Astrocyte (in vitro differentiated cells and primary cell): ENCODE measurements at regions not wholly inside any gene's neighbourhood (a gene's known extent, or its start where the extent isn't known, plus 50 kb on each side); places are given as distances from the start of the nearest gene placed in this dataset.

ENCODE experiments used
- DNase-seq: peaks from one replicate; pipeline ENCODE4 v3.0.0-alpha.2; 2010; ENCODE audit warnings: low read depth
- FAIRE-seq: peaks from 2 replicates; lab custom pipeline; 2011; peaks lifted over from hg19 to GRCh38; lab: Jason Lieb, UNC
- H2AFZ ChIP-seq: 2 replicates; pipeline ENCODE4 v1.6.0; 2012; ENCODE audit warnings: low read depth, low read length, inconsistent platforms
- H3K27ac ChIP-seq: 2 replicates; pipeline ENCODE4 v1.5.1; 2011; ENCODE audit warnings: low read depth, low read length, inconsistent platforms
- H3K27me3 ChIP-seq: 2 replicates; pipeline ENCODE4 v1.6.0; 2011; ENCODE audit warnings: low read length, inconsistent platforms; ENCODE audit not compliant: insufficient read depth
- H3K36me3 ChIP-seq: 2 replicates; pipeline ENCODE4 v1.5.1; 2011; ENCODE audit warnings: low read length, inconsistent platforms; ENCODE audit not compliant: insufficient read depth
- H3K4me1 ChIP-seq: 2 replicates; pipeline ENCODE4 v1.5.1; 2011; ENCODE audit warnings: low read length, inconsistent platforms; ENCODE audit not compliant: insufficient read depth
- H3K4me2 ChIP-seq: 2 replicates; pipeline ENCODE4 v1.6.0; 2012; ENCODE audit warnings: low read length, inconsistent platforms
- H3K4me3 ChIP-seq: 2 replicates; pipeline ENCODE4 v1.5.1; 2011; ENCODE audit warnings: low read depth, mild to moderate bottlenecking, low read length, inconsistent platforms; ENCODE audit not compliant: insufficient read depth
- H3K79me2 ChIP-seq: 2 replicates; pipeline ENCODE4 v1.6.0; 2012; ENCODE audit warnings: mild to moderate bottlenecking, low read length, inconsistent platforms; ENCODE audit not compliant: insufficient read depth
- H3K9ac ChIP-seq: 2 replicates; pipeline ENCODE4 v1.6.0; 2012; ENCODE audit warnings: mild to moderate bottlenecking, low read length, inconsistent platforms
- H3K9me3 ChIP-seq: 2 replicates; pipeline ENCODE4 v1.5.1; 2012; ENCODE audit warnings: low read depth, mild to moderate bottlenecking, low read length, inconsistent platforms; ENCODE audit not compliant: insufficient read depth
- H4K20me1 ChIP-seq: 2 replicates; pipeline ENCODE4 v1.6.0; 2012; ENCODE audit warnings: low read length, inconsistent platforms; ENCODE audit not compliant: insufficient read depth
- H3K27ac Mint-ChIP-seq: one replicate; pipeline ENCODE4 v1.8.0; 2021; ENCODE audit warnings: mild to moderate bottlenecking, mixed read lengths; ENCODE audit not compliant: unreplicated experiment
- H3K27me3 Mint-ChIP-seq: one replicate; pipeline ENCODE4 v1.8.0; 2021; ENCODE audit warnings: low read depth, mixed read lengths; ENCODE audit not compliant: unreplicated experiment
- H3K36me3 Mint-ChIP-seq: one replicate; pipeline ENCODE4 v1.8.0; 2021; ENCODE audit warnings: low read depth, mixed read lengths; ENCODE audit not compliant: unreplicated experiment
- H3K4me1 Mint-ChIP-seq: one replicate; pipeline ENCODE4 v1.8.0; 2021; ENCODE audit warnings: low read depth, mixed read lengths; ENCODE audit not compliant: unreplicated experiment
- H3K4me3 Mint-ChIP-seq: one replicate; pipeline ENCODE4 v1.8.0; 2021; ENCODE audit warnings: mild to moderate bottlenecking, moderate library complexity, mixed read lengths; ENCODE audit not compliant: unreplicated experiment
- H3K9me3 Mint-ChIP-seq: one replicate; pipeline ENCODE4 v1.8.0; 2021; ENCODE audit warnings: mild to moderate bottlenecking, mixed read lengths; ENCODE audit not compliant: unreplicated experiment
- CTCF ChIP-seq: IDR thresholded peaks from 2 replicates; pipeline ENCODE4 v1.5.1; 2011; ENCODE audit warnings: low read depth, mild to moderate bottlenecking, inconsistent platforms, low read length, moderate library complexity; ENCODE audit not compliant: insufficient read depth
- EZH2 ChIP-seq: IDR thresholded peaks from 2 replicates; pipeline ENCODE4 v1.6.1; 2012; ENCODE audit warnings: mild to moderate bottlenecking, low read length, inconsistent platforms; ENCODE audit not compliant: insufficient read depth

DNA sequence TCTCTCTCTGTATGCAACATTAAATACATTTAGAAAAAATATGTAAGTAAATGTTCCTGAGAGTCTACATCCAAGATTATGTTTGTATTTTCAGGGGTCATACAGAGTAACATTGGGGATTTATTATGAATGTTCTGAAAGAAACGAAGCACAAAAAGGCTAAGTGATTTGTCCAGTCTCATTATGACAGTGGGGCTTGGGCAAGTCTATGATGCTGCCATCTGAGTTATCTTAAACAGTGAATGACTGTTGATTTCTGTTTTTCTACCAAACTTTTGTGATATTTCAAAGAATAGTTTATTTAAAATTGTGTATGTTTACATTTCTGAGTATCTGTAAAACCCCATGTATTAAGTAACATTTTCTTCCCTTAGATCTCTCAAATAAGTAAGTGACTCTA is 481.2 kb upstream of the ZNF717 start:
- Histone ChIP-seq H2AFZ (no peak overlapping the region), H3K27me3 (no peaks in the 10 kb centered on the region), H3K27ac (no peak overlapping the region), H3K36me3 (no peaks in the 10 kb centered on the region), H3K4me1 (no peaks in the 10 kb centered on the region), H3K79me2 (no peaks in the 10 kb centered on the region), H4K20me1 (no peaks in the 10 kb centered on the region), H3K4me2 (no peak overlapping the region), H3K9ac (no peak overlapping the region), H3K9me3 (no peaks in the 10 kb centered on the region), H3K4me3 (no peak overlapping the region)
- no peak for DNase-seq
- no peaks in the 10 kb centered on the region for H3K9me3 Mint-ChIP-seq
- TF ChIP-seq CTCF (no peak), EZH2 (no peak)
- FAIRE-seq = no peak
- H3K4me1 Mint-ChIP-seq = no peaks in the 10 kb centered on the region
- no peaks in the 10 kb centered on the region for H3K36me3 Mint-ChIP-seq
- H3K27ac Mint-ChIP-seq = no peak overlapping the region
- no peaks in the 10 kb centered on the region for H3K27me3 Mint-ChIP-seq
- H3K4me3 Mint-ChIP-seq = no peak overlapping the region

DNA sequence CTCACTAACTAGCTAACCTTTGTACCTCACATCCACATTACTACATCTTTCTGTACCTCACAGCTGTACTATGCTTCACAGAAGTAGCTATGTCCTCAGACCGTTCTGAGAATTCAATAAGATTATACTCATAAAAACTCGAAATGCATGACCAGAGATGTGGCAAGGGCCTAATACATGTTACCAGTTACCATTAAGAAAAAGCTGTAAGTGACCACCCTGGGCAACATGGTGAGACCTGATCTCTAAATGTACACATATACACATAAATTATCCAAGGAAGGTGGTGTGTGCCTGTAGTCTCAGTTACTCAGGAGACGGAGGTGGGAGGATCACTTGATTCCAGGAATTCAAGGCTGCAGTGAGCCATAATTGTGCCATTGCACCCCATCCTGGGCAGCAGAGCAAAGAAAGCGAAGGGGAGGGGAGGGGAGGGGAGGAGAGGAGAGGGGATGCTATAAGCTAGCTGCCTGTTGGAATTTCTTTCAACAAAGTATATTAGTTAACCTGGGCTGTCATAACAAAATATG is 482.6 kb upstream of the ZNF717 start:
- Histone ChIP-seq H3K4me2 (no peak overlapping the region), H3K79me2 (no peaks in the 10 kb centered on the region), H3K9me3 (no peaks in the 10 kb centered on the region), H3K27me3 (no peaks in the 10 kb centered on the region), H3K9ac (no peak overlapping the region), H3K4me3 (no peak overlapping the region), H2AFZ (no peak overlapping the region), H3K27ac (no peak overlapping the region), H4K20me1 (no peaks in the 10 kb centered on the region), H3K36me3 (no peaks in the 10 kb centered on the region), H3K4me1 (no peaks in the 10 kb centered on the region)
- no peak overlapping the region for H3K27ac Mint-ChIP-seq
- H3K4me3 Mint-ChIP-seq = no peak overlapping the region
- H3K9me3 Mint-ChIP-seq = no peaks in the 10 kb centered on the region
- H3K36me3 Mint-ChIP-seq = no peaks in the 10 kb centered on the region
- DNase-seq (no peak), FAIRE-seq (no peak)
- TF ChIP-seq EZH2 (no peak), CTCF (no peak)
- H3K27me3 Mint-ChIP-seq = no peaks in the 10 kb centered on the region
- H3K4me1 Mint-ChIP-seq = no peaks in the 10 kb centered on the region

DNA sequence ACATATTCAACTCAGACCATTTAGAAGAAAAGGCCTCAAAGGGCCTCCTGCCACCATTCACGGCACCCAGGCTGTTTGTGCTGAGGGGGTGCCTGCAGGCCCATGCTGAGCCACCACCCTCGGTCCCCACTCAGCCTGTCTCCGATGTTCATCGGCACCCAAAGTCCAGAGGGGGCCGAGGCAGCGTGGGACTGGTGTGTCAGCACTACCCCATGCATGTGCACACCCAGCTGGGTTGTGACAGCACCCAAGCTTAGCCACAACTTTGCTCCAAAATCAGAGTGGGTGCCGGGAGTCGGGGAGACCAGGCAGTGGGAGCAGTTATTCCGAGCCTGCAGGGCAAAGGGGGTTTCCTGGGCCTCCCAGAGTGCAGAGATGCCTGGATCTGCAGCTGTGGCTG is 508.5 kb upstream of the ZNF717 start:
- Histone ChIP-seq H3K9me3 (no peaks in the 10 kb centered on the region), H3K27me3 (no peaks in the 10 kb centered on the region), H3K79me2 (no peaks in the 10 kb centered on the region), H3K4me3 (no peak overlapping the region), H3K27ac (no peak overlapping the region), H3K9ac (no peak overlapping the region), H4K20me1 (no peaks in the 10 kb centered on the region), H2AFZ (no peak overlapping the region), H3K4me1 (no peaks in the 10 kb centered on the region), H3K36me3 (no peaks in the 10 kb centered on the region), H3K4me2 (no peak overlapping the region)
- FAIRE-seq = no peak
- Mint-ChIP-seq H3K27ac (no peak overlapping the region), H3K4me1 (no peaks in the 10 kb centered on the region), H3K27me3 (no peaks in the 10 kb centered on the region), H3K36me3 (no peaks in the 10 kb centered on the region), H3K9me3 (peaks cover 2% of the 10 kb centered on the region), H3K4me3 (no peak overlapping the region)
- no peak for TF ChIP-seq CTCF
- DNase-seq = no peak
